AG04449 (cell line): ENCODE measurements at regions not wholly inside any gene's neighbourhood (a gene's known extent, or its start where the extent isn't known, plus 50 kb on each side); places are given as distances from the start of the nearest gene placed in this dataset.

Experiments used
- CTCF ChIA-PET: fragments of 350-600 bp; formaldehyde crosslinking; extraction: SDS; loops from one replicate; lab custom pipeline; 2021; ENCODE audit warnings: antibody characterized with exemption; lab: Yijun Ruan, JAX
- POLR2A ChIA-PET: fragments of 400-600, 350-600 bp; formaldehyde crosslinking; extraction: SDS; loops from one replicate; lab custom pipeline; 2020; ENCODE audit warnings: antibody characterized with exemption, inconsistent platforms; lab: Yijun Ruan, JAX
- DNase-seq: peaks from one replicate; pipeline ENCODE4 v3.0.0-alpha.2; 2010; ENCODE audit warnings: low read depth, low spot score
- H3K4me3 ChIP-seq: 2 replicates; pipeline ENCODE4 v1.5.1; 2011; ENCODE audit warnings: low read depth, mild to moderate bottlenecking, control low read depth, low read length
- TF ChIP-seq, protein P1 (sequence below): IDR thresholded peaks from one replicate; pipeline ENCODE4 v1.5.1; 2011; ENCODE audit warnings: mild to moderate bottlenecking, moderate library complexity, low read length, control low read depth, inconsistent platforms; ENCODE audit not compliant: insufficient read depth; ENCODE audit errors: missing control alignments

DNA sequence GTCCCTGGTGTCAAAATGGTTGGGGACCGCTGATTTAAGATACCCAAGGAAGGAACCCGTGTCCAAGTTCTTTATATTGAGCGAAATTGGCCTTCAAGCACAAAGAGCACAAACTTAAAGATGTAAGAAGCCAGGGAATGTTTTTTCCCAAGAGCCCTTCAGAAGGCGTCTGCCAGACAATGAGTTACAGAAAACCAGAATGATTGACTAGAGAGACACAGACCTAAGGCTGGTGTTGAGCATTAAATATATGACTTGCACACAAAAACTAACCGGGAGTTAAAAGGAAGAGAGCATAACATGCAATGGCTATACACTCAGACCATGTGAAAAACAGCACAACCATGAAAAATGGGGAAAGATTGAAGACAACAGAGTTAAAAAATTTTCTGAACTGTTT is 157.5 kb upstream of the FAM9B start:
- H3K4me3 ChIP-seq = no peak overlapping the region
- TF ChIP-seq, protein P1, sequence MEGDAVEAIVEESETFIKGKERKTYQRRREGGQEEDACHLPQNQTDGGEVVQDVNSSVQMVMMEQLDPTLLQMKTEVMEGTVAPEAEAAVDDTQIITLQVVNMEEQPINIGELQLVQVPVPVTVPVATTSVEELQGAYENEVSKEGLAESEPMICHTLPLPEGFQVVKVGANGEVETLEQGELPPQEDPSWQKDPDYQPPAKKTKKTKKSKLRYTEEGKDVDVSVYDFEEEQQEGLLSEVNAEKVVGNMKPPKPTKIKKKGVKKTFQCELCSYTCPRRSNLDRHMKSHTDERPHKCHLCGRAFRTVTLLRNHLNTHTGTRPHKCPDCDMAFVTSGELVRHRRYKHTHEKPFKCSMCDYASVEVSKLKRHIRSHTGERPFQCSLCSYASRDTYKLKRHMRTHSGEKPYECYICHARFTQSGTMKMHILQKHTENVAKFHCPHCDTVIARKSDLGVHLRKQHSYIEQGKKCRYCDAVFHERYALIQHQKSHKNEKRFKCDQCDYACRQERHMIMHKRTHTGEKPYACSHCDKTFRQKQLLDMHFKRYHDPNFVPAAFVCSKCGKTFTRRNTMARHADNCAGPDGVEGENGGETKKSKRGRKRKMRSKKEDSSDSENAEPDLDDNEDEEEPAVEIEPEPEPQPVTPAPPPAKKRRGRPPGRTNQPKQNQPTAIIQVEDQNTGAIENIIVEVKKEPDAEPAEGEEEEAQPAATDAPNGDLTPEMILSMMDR = no peak
- ChIA-PET CTCF (no interaction called here), POLR2A (interaction anchor here (0.6 kb wide), 1 partner anchor 192 kb away, joined by 3 read pairs; no protein-coding TSS in a partner anchor)
- no peak for DNase-seq

DNA sequence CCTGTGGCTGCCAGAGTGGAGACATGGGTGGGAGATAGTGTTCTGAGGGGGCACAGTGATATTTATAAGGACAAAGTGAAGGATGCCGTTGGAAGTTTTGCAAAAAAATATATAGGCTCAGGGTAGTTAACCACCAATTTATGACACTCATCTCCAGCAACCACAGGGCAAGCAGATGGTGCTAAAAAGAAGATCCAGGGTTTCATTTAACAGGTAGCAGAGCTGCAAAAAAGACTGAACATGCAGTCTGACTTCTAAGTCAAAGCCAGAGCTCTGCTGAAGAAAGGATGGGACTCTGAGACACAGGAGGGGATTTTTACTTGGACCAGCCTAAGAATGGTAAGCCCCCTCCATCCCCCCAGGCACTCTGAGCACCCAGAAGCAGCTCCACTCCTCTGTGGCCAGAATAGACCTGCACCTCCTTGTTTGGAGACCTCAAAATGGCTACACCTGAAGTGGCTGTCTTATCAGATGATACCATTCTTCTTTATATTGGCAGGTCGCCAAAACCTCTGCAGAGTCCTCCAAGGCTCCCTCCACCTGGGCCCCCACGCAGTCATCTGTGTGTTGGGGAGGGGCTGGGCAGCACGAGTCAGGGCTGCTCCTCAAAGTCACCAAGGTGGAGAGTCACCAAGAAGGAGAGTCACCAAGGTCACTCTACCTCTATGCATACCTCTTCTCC is 161.4 kb upstream of the FAM9B start:
- ChIA-PET CTCF (no interaction called here), POLR2A (no interaction called here)
- DNase-seq = no peak
- TF ChIP-seq, protein P1 = no peak
- H3K4me3 ChIP-seq = no peak overlapping the region

DNA sequence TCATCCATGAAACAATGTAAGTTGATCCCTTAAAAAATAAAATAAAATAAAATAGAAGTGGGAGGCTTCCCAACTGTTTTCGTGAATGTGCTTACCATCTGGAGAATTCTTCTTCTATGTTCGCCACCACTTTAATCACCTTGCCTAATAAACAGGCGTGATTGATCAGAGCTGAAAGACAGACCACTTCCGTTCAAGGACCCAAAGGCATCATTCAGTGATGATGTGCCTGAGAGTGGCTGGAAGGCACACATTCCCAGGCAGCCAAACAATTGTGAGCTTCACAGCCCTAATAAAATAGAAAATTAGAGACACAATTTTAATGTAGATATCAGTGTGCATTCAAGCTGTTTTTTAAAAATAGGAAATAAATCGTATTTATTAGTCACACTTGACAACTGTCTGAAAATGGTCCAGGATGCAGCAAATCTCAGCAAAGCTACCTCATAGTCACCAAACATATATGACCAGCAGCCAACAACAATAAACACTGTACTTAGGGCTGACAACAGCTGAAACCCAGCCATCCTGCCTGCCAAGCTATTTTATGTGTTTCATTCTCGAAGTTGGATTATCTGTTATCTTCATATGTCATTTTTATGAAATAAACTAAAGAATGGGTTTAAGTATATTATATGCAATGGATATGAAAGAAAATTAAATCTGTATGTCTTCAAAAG is 163.2 kb upstream of the FAM9B start:
- ChIA-PET POLR2A (no interaction called here), CTCF (interaction anchor here (0.9 kb wide), 1 partner anchor 10 kb away, joined by 3 read pairs; no protein-coding TSS in a partner anchor)
- TF ChIP-seq, protein P1 = no peak
- no peak for DNase-seq
- no peak overlapping the region for H3K4me3 ChIP-seq

DNA sequence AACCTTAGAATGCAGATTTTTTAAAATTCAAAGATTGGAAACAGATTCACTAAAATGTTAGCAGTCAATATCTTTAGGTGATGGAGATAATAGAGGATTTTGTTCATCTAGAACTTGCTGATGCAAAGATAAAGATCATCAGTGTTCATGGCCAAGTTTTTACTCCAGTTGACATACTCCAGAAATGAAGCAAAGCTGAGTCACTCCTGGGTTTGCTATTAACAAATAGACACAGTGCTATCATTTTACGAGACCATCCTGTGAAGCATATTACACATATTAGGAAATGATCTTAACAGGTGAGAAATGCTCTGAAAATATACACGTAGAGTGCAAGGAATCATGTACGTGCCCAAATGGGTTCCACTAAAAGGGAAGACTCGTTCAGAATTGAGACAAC is 170.6 kb upstream of the FAM9B start:
- TF ChIP-seq, protein P1 = no peak
- POLR2A ChIA-PET = no interaction called here
- no peak overlapping the region for H3K4me3 ChIP-seq
- DNase-seq = no peak
- CTCF ChIA-PET = no interaction called here

DNA sequence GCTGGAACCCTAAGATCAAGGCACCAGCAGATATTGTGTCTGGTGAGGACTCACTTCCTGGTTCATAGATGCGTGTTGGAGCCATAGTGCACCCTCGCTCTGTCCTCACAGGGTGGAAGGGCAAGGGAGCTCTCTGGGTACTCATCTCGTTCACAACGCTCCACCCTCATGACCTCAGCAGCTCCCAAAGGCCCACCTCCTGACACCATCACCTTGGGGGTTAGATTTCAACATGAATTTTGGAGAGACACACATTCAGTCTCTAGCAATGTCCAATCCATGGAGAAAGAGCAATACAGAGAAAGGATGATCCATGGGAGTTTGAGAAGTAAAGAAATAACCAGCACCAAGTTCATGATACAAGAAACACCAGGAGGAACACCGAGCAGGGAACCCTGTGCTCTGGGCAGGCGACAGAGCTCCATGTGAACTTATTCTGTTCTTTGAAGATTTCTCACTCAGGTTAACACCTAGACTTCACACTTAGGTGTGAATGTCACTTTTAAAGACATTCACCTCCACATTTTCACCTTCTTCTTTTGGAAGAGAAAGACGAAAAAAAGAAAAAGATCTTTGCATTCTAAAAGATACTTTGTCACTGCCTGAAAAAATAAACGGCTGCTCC is 171.8 kb upstream of the FAM9B start:
- ChIA-PET POLR2A (no interaction called here), CTCF (no interaction called here)
- DNase-seq = no peak
- TF ChIP-seq, protein P1 = no peak
- no peak overlapping the region for H3K4me3 ChIP-seq

DNA sequence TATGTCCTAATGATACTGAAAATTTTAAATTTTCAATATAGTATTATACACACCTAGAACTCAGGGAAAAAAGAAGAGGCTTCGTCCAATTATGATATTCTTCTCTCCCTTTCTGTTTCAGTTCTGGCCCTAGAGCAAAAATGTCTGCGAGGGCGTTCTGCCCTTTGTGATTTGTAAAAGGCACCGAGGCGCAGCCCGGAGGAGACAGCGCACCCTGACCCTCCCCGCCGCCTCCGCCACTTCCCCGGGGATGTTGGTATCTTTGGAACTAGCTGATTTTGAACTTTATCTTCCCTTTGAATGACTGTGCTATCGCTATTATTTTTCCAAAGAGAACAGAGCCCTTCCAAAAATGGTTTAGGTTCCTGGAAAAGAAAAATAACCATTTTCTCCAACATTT is 173.2 kb upstream of the FAM9B start:
- DNase-seq = no peak
- POLR2A ChIA-PET = no interaction called here
- H3K4me3 ChIP-seq = no peak overlapping the region
- CTCF ChIA-PET = no interaction called here
- TF ChIP-seq, protein P1 = no peak
